GM12878 (cell line): ENCODE measurements at regions not wholly inside any gene's neighbourhood (a gene's known extent, or its start where the extent isn't known, plus 50 kb on each side); places are given as distances from the start of the nearest gene placed in this dataset.

ENCODE experiments used
- EZH2 ChIP-seq: IDR thresholded peaks from 2 replicates; pipeline ENCODE4 v1.6.1; 2012; ENCODE audit warnings: low read depth, mild to moderate bottlenecking, control low read depth, inconsistent platforms, low read length, borderline replicate concordance; ENCODE audit not compliant: control insufficient read depth
- NRF1 ChIP-seq: conservative IDR thresholded peaks from 2 replicates; pipeline ENCODE4 v1.6.1; 2011; ENCODE audit warnings: mild to moderate bottlenecking, low read depth, low read length, improper control_type of control experiment
- POLR2A ChIP-seq: IDR thresholded peaks from 2 replicates; pipeline ENCODE4 v1.6.1; 2011; ENCODE audit warnings: low read depth, mild to moderate bottlenecking, low read length
- SMAD5 ChIP-seq: IDR thresholded peaks from 2 replicates; pipeline ENCODE4 v1.6.1; 2016; ENCODE audit warnings: antibody characterized with exemption, low read depth
- TCF12 ChIP-seq: IDR thresholded peaks from 2 replicates; pipeline ENCODE4 v1.6.1; 2011; ENCODE audit warnings: low read depth, mild to moderate bottlenecking, low read length
- TF ChIP-seq, protein P1 (sequence below), 3 experiments: IDR thresholded peaks in 2 of 3; conservative IDR thresholded peaks in 1 of 3; 2 replicates each; pipeline ENCODE4 v1.5.1; 2011; ENCODE audit warnings: low read depth in 3 of 3, low read length in 3 of 3, mild to moderate bottlenecking in 3 of 3, control low read depth in 2 of 3, moderate library complexity in 2 of 3, inconsistent platforms in 1 of 3, mixed read lengths in 1 of 3; ENCODE audit not compliant: control insufficient read depth in 2 of 3, insufficient read depth in 1 of 3; ENCODE audit errors: extremely low read depth in 1 of 3
- TF ChIP-seq, protein P2 (sequence below): IDR thresholded peaks from 2 replicates; pipeline ENCODE4 v1.6.1; 2012; ENCODE audit warnings: improper control_type of control experiment, low read depth, low read length; ENCODE audit not compliant: insufficient replicate concordance
- TF ChIP-seq, protein P3 (sequence below): fragments of 450-650 bp; IDR thresholded peaks from 2 replicates; pipeline ENCODE4 v1.6.1; 2017; ENCODE audit warnings: mild to moderate bottlenecking, low read depth, inconsistent platforms; ENCODE audit not compliant: poor library complexity, severe bottlenecking

DNA sequence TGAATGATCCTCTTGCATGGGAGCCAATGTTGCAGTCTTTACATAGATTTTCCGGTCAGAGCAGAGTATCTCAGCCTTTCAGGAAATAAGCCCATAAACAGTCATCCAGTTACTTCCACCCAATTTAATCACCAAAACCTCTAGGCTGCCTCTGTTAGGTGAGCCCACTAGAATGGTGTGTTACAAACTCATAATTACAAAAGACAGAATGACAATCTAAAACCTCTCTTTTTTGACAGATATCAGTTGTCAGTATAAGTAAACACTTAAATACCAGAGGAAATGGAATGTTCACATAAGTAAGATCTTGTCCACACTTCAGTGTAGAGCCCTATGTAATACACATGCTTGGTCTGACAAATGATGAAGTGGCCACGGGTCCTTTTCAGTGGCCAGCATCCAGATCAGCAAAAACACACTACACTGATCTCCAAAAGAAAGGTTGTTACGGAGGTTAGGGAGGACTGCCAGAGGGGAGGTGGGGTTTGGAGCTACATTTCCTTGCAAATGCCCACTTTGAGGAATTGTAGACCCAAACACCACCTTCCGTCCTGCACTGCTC is 71.3 kb upstream of the FBXO28 start:
- no peak for TF ChIP-seq TCF12
- TF ChIP-seq, protein P1, sequence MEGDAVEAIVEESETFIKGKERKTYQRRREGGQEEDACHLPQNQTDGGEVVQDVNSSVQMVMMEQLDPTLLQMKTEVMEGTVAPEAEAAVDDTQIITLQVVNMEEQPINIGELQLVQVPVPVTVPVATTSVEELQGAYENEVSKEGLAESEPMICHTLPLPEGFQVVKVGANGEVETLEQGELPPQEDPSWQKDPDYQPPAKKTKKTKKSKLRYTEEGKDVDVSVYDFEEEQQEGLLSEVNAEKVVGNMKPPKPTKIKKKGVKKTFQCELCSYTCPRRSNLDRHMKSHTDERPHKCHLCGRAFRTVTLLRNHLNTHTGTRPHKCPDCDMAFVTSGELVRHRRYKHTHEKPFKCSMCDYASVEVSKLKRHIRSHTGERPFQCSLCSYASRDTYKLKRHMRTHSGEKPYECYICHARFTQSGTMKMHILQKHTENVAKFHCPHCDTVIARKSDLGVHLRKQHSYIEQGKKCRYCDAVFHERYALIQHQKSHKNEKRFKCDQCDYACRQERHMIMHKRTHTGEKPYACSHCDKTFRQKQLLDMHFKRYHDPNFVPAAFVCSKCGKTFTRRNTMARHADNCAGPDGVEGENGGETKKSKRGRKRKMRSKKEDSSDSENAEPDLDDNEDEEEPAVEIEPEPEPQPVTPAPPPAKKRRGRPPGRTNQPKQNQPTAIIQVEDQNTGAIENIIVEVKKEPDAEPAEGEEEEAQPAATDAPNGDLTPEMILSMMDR (IDR thresholded peaks at IDR 0.05 in 2 of 3, conservative IDR thresholded peaks at IDR 0.05 in 1 of 3; ENCODE audit: control insufficient read depth in 2 of 3, extremely low read depth in 1 of 3, insufficient read depth in 1 of 3, low read depth in 3 of 3, low read length in 3 of 3), result no peak
- TF ChIP-seq, protein P2, sequence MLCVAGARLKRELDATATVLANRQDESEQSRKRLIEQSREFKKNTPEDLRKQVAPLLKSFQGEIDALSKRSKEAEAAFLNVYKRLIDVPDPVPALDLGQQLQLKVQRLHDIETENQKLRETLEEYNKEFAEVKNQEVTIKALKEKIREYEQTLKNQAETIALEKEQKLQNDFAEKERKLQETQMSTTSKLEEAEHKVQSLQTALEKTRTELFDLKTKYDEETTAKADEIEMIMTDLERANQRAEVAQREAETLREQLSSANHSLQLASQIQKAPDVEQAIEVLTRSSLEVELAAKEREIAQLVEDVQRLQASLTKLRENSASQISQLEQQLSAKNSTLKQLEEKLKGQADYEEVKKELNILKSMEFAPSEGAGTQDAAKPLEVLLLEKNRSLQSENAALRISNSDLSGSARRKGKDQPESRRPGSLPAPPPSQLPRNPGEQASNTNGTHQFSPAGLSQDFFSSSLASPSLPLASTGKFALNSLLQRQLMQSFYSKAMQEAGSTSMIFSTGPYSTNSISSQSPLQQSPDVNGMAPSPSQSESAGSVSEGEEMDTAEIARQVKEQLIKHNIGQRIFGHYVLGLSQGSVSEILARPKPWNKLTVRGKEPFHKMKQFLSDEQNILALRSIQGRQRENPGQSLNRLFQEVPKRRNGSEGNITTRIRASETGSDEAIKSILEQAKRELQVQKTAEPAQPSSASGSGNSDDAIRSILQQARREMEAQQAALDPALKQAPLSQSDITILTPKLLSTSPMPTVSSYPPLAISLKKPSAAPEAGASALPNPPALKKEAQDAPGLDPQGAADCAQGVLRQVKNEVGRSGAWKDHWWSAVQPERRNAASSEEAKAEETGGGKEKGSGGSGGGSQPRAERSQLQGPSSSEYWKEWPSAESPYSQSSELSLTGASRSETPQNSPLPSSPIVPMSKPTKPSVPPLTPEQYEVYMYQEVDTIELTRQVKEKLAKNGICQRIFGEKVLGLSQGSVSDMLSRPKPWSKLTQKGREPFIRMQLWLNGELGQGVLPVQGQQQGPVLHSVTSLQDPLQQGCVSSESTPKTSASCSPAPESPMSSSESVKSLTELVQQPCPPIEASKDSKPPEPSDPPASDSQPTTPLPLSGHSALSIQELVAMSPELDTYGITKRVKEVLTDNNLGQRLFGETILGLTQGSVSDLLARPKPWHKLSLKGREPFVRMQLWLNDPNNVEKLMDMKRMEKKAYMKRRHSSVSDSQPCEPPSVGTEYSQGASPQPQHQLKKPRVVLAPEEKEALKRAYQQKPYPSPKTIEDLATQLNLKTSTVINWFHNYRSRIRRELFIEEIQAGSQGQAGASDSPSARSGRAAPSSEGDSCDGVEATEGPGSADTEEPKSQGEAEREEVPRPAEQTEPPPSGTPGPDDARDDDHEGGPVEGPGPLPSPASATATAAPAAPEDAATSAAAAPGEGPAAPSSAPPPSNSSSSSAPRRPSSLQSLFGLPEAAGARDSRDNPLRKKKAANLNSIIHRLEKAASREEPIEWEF, result no peak
- TF ChIP-seq NRF1, result no peak
- TF ChIP-seq, protein P3, sequence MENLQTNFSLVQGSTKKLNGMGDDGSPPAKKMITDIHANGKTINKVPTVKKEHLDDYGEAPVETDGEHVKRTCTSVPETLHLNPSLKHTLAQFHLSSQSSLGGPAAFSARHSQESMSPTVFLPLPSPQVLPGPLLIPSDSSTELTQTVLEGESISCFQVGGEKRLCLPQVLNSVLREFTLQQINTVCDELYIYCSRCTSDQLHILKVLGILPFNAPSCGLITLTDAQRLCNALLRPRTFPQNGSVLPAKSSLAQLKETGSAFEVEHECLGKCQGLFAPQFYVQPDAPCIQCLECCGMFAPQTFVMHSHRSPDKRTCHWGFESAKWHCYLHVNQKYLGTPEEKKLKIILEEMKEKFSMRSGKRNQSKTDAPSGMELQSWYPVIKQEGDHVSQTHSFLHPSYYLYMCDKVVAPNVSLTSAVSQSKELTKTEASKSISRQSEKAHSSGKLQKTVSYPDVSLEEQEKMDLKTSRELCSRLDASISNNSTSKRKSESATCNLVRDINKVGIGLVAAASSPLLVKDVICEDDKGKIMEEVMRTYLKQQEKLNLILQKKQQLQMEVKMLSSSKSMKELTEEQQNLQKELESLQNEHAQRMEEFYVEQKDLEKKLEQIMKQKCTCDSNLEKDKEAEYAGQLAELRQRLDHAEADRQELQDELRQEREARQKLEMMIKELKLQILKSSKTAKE, result no peak
- TF ChIP-seq SMAD5, result no peak
- TF ChIP-seq POLR2A, result no peak
- no peak for TF ChIP-seq EZH2
